ENCODE measurements at regions not wholly inside any gene's neighbourhood (a gene's known extent, or its start where the extent isn't known, plus 50 kb on each side); places are given as distances from the start of the nearest gene placed in this dataset.

DNA sequence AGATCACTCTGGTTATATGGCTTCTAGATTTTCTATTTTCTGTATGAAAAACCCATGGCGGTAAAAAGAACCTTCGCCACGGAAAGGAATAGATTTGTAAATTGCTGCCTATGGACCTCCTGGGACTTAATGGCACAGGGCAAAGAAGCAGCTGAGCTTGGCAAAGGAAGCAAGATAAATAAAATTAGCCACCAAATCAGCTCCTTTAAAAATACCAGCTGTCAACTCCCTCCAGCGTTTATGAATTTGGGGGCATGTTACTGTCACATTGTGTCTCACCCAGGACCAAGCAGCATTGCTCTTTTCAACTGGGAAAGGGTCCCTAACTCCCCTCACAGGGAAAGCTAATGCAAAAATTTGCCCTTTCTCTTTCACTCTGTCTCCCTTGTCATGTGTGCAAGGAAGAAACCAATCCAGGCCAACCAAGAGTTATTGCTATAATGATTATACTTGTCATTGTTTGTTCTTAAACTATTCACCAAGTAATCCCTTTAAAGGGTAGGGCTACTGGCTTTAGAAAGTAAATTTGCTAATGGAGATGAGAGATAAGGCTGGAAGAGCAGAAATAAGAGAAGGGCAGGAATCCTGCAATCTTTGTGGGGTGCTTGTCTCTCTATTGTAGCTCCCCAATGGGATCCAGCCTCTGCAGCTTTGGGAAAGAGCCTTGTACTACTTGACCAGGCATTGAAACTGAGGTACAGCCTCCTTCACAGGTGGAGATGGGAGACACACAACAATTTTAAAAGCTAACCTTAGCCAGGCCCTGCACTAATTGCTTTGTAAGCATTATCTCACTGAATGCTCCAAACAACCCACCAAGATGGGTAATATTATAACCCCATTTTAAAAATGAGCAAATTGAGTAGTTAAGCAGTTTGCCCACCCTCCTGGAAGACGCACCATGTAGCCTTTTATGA is 119.1 kb upstream of the KLF7 start:
- TF ChIP-seq GABPA (IDR thresholded peaks at IDR 0.05 in 1 of 2, conservative IDR thresholded peaks at IDR 0.05 in 1 of 2): no peak
- no peak for TF ChIP-seq RAD21 (IDR thresholded peaks at IDR 0.05)
- TF ChIP-seq, protein P1, sequence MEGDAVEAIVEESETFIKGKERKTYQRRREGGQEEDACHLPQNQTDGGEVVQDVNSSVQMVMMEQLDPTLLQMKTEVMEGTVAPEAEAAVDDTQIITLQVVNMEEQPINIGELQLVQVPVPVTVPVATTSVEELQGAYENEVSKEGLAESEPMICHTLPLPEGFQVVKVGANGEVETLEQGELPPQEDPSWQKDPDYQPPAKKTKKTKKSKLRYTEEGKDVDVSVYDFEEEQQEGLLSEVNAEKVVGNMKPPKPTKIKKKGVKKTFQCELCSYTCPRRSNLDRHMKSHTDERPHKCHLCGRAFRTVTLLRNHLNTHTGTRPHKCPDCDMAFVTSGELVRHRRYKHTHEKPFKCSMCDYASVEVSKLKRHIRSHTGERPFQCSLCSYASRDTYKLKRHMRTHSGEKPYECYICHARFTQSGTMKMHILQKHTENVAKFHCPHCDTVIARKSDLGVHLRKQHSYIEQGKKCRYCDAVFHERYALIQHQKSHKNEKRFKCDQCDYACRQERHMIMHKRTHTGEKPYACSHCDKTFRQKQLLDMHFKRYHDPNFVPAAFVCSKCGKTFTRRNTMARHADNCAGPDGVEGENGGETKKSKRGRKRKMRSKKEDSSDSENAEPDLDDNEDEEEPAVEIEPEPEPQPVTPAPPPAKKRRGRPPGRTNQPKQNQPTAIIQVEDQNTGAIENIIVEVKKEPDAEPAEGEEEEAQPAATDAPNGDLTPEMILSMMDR (IDR thresholded peaks at IDR 0.05; ENCODE audit: low read depth, low read length, missing input control): no peak
- no peak for TF ChIP-seq EGR1 (IDR thresholded peaks at IDR 0.05; ENCODE audit: low read depth in 2 of 2)
- TF ChIP-seq YY1 (IDR thresholded peaks at IDR 0.05): no peak
- no peak for TF ChIP-seq HNF4G (IDR thresholded peaks at IDR 0.05)
- no peak for TF ChIP-seq RXRA (IDR thresholded peaks at IDR 0.05)
- no peak for TF ChIP-seq ATF3 (IDR thresholded peaks at IDR 0.05)
- no peak for TF ChIP-seq TAF1 (conservative IDR thresholded peaks at IDR 0.05)
- no peak for TF ChIP-seq REST (IDR thresholded peaks at IDR 0.05)
- TF ChIP-seq SP1 (IDR thresholded peaks at IDR 0.05): no peak
- TF ChIP-seq MAX (IDR thresholded peaks at IDR 0.05): no peak
- no peak for TF ChIP-seq JUND (IDR thresholded peaks at IDR 0.05)

Measured in liver (tissue), 3 donors.